ENCODE measurements at regions not wholly inside any gene's neighbourhood (a gene's known extent, or its start where the extent isn't known, plus 50 kb on each side); places are given as distances from the start of the nearest gene placed in this dataset.
"Not testable (repeated sequence)": the region's sequence is repeated elsewhere in the genome, so short reads cannot be mapped to it uniquely, and the experiment has no call there.

- no peak for ATAC-seq
- Histone ChIP-seq H3K27me3 (peaks cover 18% of the 10 kb centered on the region), H3K27ac (no peak overlapping the region), H3K36me3 (no peaks in the 10 kb centered on the region), H3K9me3 (no peaks in the 10 kb centered on the region), H3K4me1 (no peaks in the 10 kb centered on the region), H3K4me3 (no peak overlapping the region)
- TF ChIP-seq POLR2A (IDR thresholded peaks at IDR 0.05) (no peak), CTCF (IDR thresholded peaks at IDR 0.05) (no peak), POLR2AphosphoS5 (IDR thresholded peaks at IDR 0.05) (no peak), EP300 (IDR thresholded peaks at IDR 0.05) (no peak)
- 97 to 100% methylated on average over 4 to 5 of the region's 5 CpGs for WGBS, 2 donors (ENCODE audit: low coverage in 1 of 2)
These were observed 1052.4 kb downstream of the BCL11B start for GRCh38 chr14:98219638-98220037.

GRCh38 chr14:98223106-98223505 lies 1048.9 kb downstream of the BCL11B start:
- Histone ChIP-seq H3K9me3 (no peaks in the 10 kb centered on the region), H3K36me3 (no peaks in the 10 kb centered on the region), H3K27me3 (peaks cover 11% of the 10 kb centered on the region), H3K4me3 (no peak overlapping the region), H3K27ac (no peak overlapping the region), H3K4me1 (no peaks in the 10 kb centered on the region)
- WGBS, 2 donors (ENCODE audit: low coverage in 1 of 2), result 70 to 85% methylated on average over 2 to 6 of the region's 6 CpGs
- ATAC-seq, result no peak
- TF ChIP-seq CTCF (IDR thresholded peaks at IDR 0.05) (no peak), EP300 (IDR thresholded peaks at IDR 0.05) (no peak), POLR2AphosphoS5 (IDR thresholded peaks at IDR 0.05) (no peak)

- WGBS, 2 donors (ENCODE audit: low coverage in 1 of 2), result 77% methylated on average over 4 of the region's 4 CpGs; no CpG with 5 or more reads in 1 of the 2 donors
- not testable (repeated sequence) for H3K36me3 ChIP-seq, H3K9me3 ChIP-seq, H3K27ac ChIP-seq, ATAC-seq, H3K4me3 ChIP-seq, H3K4me1 ChIP-seq
- H3K27me3 ChIP-seq, result peaks cover 11% of the 10 kb centered on the region
These were observed 1048.3 kb downstream of the BCL11B start for GRCh38 chr14:98223710-98224109.

- Histone ChIP-seq H3K27me3 (peaks cover 15% of the 10 kb centered on the region), H3K36me3 (no peaks in the 10 kb centered on the region), H3K27ac (no peak overlapping the region), H3K4me1 (no peaks in the 10 kb centered on the region), H3K4me3 (no peak overlapping the region), H3K9me3 (no peaks in the 10 kb centered on the region)
- no peak for ATAC-seq
- WGBS, 2 donors (ENCODE audit: low coverage in 1 of 2), result 26% methylated on average over 2 of the region's 8 CpGs; no CpG with 5 or more reads in 1 of the 2 donors
- TF ChIP-seq EP300 (IDR thresholded peaks at IDR 0.05) (no peak), POLR2AphosphoS5 (IDR thresholded peaks at IDR 0.05) (no peak), POLR2A (IDR thresholded peaks at IDR 0.05) (no peak), CTCF (IDR thresholded peaks at IDR 0.05) (no peak)
These were observed 1045.6 kb downstream of the BCL11B start for GRCh38 chr14:98226411-98226810.

- H3K9me3 ChIP-seq, result no peaks in the 10 kb centered on the region
- H3K36me3 ChIP-seq, result no peaks in the 10 kb centered on the region
- no peaks in the 10 kb centered on the region for H3K4me1 ChIP-seq
- TF ChIP-seq POLR2A (IDR thresholded peaks at IDR 0.05), result no peak
- TF ChIP-seq POLR2AphosphoS5 (IDR thresholded peaks at IDR 0.05), result no peak
- TF ChIP-seq EP300 (IDR thresholded peaks at IDR 0.05), result no peak
- no peak for TF ChIP-seq CTCF (IDR thresholded peaks at IDR 0.05)
- no peak overlapping the region for H3K27ac ChIP-seq
- 60% methylated on average over 4 to 5 of the region's 12 CpGs for WGBS, 2 donors (ENCODE audit: low coverage in 1 of 2)
- peaks cover 17% of the 10 kb centered on the region for H3K27me3 ChIP-seq
- ATAC-seq, result no peak
- no peak overlapping the region for H3K4me3 ChIP-seq
These were observed 1044.8 kb downstream of the BCL11B start for GRCh38 chr14:98227000-98227726.
